ENCODE measurements at regions not wholly inside any gene's neighbourhood (a gene's known extent, or its start where the extent isn't known, plus 50 kb on each side); places are given as distances from the start of the nearest gene placed in this dataset.

DNA sequence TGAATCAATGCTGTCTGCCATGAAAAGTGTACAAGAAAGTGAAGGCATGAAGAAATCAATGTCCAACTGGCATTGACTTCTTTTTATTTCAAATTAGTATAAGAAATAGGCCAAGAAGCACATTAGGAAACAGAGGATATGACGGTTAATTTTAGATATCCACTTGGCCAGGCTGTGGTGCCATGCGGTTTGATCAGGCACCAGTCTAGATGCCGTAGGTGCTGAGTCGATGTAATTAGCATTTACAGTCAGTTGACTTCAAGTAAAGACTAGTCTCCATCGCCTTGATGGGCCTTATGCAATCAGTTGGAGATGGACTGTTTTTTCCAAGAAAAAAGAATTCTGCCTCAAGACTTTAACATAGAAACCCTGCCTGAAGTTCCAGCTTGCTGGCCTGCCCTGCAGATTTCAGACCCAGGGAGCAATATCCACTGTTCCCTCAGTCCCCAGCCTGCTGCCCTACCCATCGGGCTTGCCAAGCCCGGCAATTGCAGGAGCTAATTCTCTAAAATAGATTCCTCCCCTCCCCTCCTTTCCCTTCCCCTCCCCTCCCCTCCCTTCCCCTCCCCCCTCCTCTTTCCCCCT lies 120.5 kb upstream of the PEG3 start:
- TF ChIP-seq, protein P1, sequence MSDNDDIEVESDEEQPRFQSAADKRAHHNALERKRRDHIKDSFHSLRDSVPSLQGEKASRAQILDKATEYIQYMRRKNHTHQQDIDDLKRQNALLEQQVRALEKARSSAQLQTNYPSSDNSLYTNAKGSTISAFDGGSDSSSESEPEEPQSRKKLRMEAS (IDR thresholded peaks at IDR 0.05; ENCODE audit: low read depth, low read length), result no peak
- TF ChIP-seq MYC (IDR thresholded peaks at IDR 0.05; ENCODE audit: low read depth, low read length) (no peak), POLR2A (IDR thresholded peaks at IDR 0.05; ENCODE audit: extremely low read depth, insufficient read length) (no peak)
- TF ChIP-seq, protein P2, sequence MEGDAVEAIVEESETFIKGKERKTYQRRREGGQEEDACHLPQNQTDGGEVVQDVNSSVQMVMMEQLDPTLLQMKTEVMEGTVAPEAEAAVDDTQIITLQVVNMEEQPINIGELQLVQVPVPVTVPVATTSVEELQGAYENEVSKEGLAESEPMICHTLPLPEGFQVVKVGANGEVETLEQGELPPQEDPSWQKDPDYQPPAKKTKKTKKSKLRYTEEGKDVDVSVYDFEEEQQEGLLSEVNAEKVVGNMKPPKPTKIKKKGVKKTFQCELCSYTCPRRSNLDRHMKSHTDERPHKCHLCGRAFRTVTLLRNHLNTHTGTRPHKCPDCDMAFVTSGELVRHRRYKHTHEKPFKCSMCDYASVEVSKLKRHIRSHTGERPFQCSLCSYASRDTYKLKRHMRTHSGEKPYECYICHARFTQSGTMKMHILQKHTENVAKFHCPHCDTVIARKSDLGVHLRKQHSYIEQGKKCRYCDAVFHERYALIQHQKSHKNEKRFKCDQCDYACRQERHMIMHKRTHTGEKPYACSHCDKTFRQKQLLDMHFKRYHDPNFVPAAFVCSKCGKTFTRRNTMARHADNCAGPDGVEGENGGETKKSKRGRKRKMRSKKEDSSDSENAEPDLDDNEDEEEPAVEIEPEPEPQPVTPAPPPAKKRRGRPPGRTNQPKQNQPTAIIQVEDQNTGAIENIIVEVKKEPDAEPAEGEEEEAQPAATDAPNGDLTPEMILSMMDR (IDR thresholded peaks at IDR 0.05; ENCODE audit: low read depth, low read length), result no peak
- no peak for DNase-seq (ENCODE audit: low read depth)
- H3K4me3 ChIP-seq (ENCODE audit: low read depth, low read length), result no peak overlapping the region

DNA sequence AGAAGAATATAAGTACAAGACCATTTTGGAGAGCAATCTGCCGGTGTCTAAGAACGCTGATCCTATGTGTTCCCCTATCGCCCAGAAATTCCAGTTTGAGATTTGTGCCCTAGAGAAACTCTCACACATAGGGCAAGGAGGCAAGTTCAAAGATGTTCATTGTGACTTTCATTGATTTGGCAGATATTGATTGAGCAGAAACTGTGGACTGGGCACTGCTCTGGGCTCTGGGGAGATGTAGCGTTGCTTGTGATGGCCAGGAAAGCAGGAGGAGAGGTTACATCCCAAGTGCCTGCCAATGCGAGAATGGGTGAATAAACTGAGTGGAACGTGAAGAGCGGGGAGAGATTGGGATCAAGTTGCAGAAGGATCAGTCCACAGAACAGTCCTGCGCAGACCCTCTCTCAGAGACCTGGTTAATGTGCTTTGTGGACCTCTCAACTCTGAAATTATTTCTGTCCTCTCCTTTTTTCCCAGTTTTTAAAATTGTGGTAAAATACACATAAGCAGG lies 123.9 kb upstream of the PEG3 start:
- TF ChIP-seq, protein P1 (IDR thresholded peaks at IDR 0.05; ENCODE audit: low read depth, low read length), result no peak
- H3K4me3 ChIP-seq (ENCODE audit: low read depth, low read length), result no peak overlapping the region
- DNase-seq (ENCODE audit: low read depth), result no peak

DNA sequence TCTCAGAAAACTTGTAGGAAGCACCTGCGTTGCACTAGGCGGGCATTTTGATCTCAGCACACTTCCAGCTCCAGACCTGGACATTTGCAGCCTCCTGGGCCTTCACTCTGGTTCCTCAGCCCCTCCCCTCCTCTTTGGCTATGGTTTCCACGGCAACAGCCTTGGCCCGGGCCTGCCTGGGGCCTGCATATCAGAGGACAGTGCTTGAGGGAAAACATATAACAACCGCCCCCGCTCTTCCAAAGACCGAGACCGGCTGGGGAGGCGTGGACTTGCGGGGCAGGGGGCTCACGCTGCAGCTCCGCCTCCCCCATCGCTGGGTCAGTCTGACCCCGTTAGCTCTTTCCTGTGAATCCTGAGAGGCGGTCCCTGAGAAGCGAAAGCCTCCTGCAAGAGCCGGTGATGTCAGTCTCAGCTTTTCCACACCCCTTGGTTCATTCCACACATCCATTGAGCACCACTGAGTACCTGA lies 125.7 kb upstream of the PEG3 start:
- no peak for DNase-seq (ENCODE audit: low read depth)
- TF ChIP-seq MYC (IDR thresholded peaks at IDR 0.05; ENCODE audit: low read depth, low read length) (no peak), POLR2A (IDR thresholded peaks at IDR 0.05; ENCODE audit: extremely low read depth, insufficient read length) (no peak)
- TF ChIP-seq, protein P1 (IDR thresholded peaks at IDR 0.05; ENCODE audit: low read depth, low read length), result no peak
- TF ChIP-seq, protein P2 (IDR thresholded peaks at IDR 0.05; ENCODE audit: low read depth, low read length), result no peak
- no peak overlapping the region for H3K4me3 ChIP-seq (ENCODE audit: low read depth, low read length)

DNA sequence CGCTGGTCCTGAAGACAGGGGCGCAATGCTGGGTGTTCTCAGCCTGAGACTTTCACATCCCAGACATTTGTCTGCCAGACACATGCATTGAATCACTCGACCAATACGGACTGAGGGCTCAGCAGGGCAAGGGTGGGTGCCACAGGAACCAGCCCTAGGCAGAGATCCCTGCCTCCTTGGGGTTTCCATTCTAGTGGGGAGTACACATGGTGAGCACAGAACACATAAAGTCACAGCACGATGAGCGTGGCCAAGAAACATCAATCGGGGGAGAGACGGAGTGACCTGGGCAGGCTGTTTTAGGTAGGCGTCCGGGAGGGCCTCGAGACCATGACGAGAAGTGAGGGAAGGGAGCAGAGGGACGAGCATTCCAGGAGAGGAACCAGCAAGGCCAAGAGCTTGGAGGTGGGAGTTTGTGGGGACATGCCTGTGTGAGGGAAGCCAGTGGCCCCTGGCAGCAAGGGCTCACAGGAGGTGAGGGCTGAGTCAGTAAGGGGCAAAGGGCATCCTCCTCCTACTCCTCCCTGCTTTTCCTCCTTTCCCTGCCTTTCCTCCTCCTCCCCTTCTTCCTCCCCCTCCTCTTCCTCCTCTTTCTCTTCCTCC lies 126.3 kb upstream of the PEG3 start:
- H3K4me3 ChIP-seq (ENCODE audit: low read depth, low read length), result no peak overlapping the region
- TF ChIP-seq POLR2A (IDR thresholded peaks at IDR 0.05; ENCODE audit: extremely low read depth, insufficient read length) (no peak), MYC (IDR thresholded peaks at IDR 0.05; ENCODE audit: low read depth, low read length) (no peak)
- TF ChIP-seq, protein P1 (IDR thresholded peaks at IDR 0.05; ENCODE audit: low read depth, low read length), result no peak
- TF ChIP-seq, protein P2 (IDR thresholded peaks at IDR 0.05; ENCODE audit: low read depth, low read length), result no peak
- no peak for DNase-seq (ENCODE audit: low read depth)

DNA sequence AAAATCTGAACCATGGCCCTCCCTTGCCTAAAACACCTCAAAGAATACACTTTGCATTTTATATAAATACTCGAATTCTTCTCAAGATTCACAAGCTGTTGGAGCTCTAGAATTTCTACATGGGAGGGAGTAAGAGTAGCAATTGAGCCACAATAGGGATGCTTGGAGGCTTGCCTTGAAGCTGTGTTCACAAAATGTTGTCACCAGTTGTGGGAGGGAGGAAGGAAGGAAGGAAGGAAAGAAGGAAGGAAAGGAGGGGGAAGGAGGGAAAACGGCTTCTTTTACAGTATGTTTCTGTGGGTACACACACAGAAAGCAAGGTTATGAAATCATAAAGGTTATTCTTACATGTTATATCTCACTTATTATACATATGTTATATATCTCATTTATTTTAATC lies 128.6 kb upstream of the PEG3 start:
- no peak for DNase-seq (ENCODE audit: low read depth)
- TF ChIP-seq POLR2A (IDR thresholded peaks at IDR 0.05; ENCODE audit: extremely low read depth, insufficient read length) (no peak), MYC (IDR thresholded peaks at IDR 0.05; ENCODE audit: low read depth, low read length) (no peak)
- TF ChIP-seq, protein P2 (IDR thresholded peaks at IDR 0.05; ENCODE audit: low read depth, low read length), result no peak
- TF ChIP-seq, protein P1 (IDR thresholded peaks at IDR 0.05; ENCODE audit: low read depth, low read length), result no peak
- no peak overlapping the region for H3K4me3 ChIP-seq (ENCODE audit: low read depth, low read length)

DNA sequence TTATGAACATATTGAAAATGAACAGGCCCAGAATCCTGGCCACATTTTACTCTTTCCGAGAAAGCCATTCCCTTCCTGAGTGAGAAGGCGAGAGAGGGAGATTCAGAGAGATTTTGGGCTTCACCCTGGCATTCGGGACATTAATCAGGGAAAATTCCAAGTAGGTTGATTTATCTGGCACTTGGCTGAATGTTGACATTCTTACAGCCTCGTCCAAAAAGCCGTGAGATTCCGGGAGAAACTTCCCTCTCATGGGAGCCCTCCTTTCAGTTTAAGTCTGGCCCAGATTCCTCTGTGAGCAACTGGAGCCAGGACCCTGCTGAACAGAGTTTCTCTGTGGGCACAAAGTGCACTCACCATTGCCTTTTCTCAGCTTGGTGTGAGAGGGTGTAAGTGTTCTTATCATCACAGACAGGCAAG lies 129.2 kb upstream of the PEG3 start:
- no peak overlapping the region for H3K4me3 ChIP-seq (ENCODE audit: low read depth, low read length)
- DNase-seq (ENCODE audit: low read depth), result no peak
- TF ChIP-seq POLR2A (IDR thresholded peaks at IDR 0.05; ENCODE audit: extremely low read depth, insufficient read length) (no peak), MYC (IDR thresholded peaks at IDR 0.05; ENCODE audit: low read depth, low read length) (no peak)
- TF ChIP-seq, protein P2 (IDR thresholded peaks at IDR 0.05; ENCODE audit: low read depth, low read length), result no peak
- TF ChIP-seq, protein P1 (IDR thresholded peaks at IDR 0.05; ENCODE audit: low read depth, low read length), result no peak
